Skeletal muscle tissue (tissue), 3 donors: ENCODE measurements at regions not wholly inside any gene's neighbourhood (a gene's known extent, or its start where the extent isn't known, plus 50 kb on each side); places are given as distances from the start of the nearest gene placed in this dataset.

Source experiments
- H3K27ac ChIP-seq: one replicate; pipeline ENCODE4 v1.7.0; 2013; ENCODE audit warnings: mild to moderate bottlenecking, low read depth, low read length, inconsistent platforms
- H3K27me3 ChIP-seq, 3 donors: one replicate each; pipeline ENCODE4 v1.7.0; 2013; ENCODE audit warnings: low read length in 3 of 3; ENCODE audit not compliant: control insufficient read depth in 3 of 3, insufficient read depth in 3 of 3
- H3K36me3 ChIP-seq, 3 donors: one replicate each; pipeline ENCODE4 v1.7.0; 2013; ENCODE audit warnings: low read length in 3 of 3; ENCODE audit not compliant: control insufficient read depth in 3 of 3, insufficient read depth in 3 of 3
- H3K4me1 ChIP-seq, 3 donors: one replicate each; pipeline ENCODE4 v1.7.0; 2013; ENCODE audit warnings: low read length in 3 of 3, mild to moderate bottlenecking in 3 of 3; ENCODE audit not compliant: control insufficient read depth in 3 of 3, insufficient read depth in 3 of 3
- H3K4me3 ChIP-seq, 3 donors: one replicate each; pipeline ENCODE4 v1.7.0; 2013; ENCODE audit warnings: low read length in 3 of 3
- H3K9ac ChIP-seq, 3 donors: one replicate each; pipeline ENCODE4 v1.7.0; 2013; ENCODE audit warnings: low read length in 3 of 3, mild to moderate bottlenecking in 3 of 3, moderate library complexity in 2 of 3, low read depth in 1 of 3
- H3K9me3 ChIP-seq, 3 donors: one replicate each; pipeline ENCODE4 v1.7.0; 2013; ENCODE audit warnings: low read length in 3 of 3; ENCODE audit not compliant: control insufficient read depth in 3 of 3
- donor health status: Osteomylitis.

DNA sequence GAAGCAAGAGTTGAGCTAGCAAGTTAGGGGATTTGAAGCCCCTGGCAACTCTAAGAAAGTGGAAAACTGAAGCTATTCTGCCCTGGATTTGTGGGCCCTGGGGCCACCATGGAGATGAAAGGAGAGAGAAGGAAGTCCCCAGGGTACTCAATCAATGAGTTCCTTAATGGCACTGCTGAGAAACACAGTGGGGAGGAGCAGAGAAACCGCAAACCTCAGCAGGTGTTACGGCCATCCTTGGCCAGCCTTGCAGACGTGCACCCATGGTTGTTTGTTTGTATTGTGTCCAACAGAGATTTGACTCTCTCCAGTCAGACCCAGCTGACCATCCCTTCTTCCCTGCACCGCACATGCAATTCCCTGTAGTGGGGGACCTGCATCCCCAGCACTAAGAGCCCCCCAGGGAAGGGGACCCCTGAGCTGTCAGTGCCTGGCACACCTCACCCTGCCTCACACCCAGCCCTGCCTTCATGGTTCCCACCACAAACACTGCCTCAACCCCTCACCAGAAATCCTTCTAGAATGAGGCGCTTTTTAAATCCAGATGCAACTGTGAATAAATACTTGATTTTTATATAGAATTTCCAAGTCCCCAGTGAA, 255.3 kb downstream of the SH3BP4 start:
- Histone ChIP-seq H3K4me3 (no peak overlapping the region), H3K27ac (no peak overlapping the region)

DNA sequence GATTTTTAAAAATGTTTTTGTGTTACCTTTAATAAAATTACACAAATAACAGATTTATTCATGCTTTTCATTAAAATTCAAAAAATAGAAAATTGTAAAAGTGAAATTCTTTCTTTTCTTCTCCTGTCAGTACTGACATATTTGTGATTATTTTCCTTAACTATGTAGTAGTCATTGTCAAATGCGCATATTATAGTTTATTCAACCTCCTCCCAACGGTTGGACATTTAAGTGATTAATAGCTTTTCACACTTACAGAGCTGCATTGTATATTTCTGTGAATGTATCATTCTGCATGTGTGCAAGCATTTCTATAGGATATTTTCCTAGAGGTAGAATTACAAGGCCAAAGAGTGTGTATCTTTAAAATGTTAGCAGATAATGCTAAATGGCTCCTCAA, 259.2 kb downstream of the SH3BP4 start:
- peaks cover 0 to 9% (median 6%) of the 10 kb centered on the region in 3 donors for H3K27me3 ChIP-seq
- no peaks in the 10 kb centered on the region for H3K4me1 ChIP-seq
- no peak overlapping the region for H3K4me3 ChIP-seq

More for the DNA sequence above, 255.3 kb downstream of the SH3BP4 start:
- Histone ChIP-seq H3K27me3 (peaks cover 0 to 13% (median 12%) of the 10 kb centered on the region in 3 donors), H3K9ac (no peak overlapping the region), H3K36me3 (no peaks in the 10 kb centered on the region), H3K4me1 (no peaks in the 10 kb centered on the region), H3K9me3 (no peaks in the 10 kb centered on the region)

DNA sequence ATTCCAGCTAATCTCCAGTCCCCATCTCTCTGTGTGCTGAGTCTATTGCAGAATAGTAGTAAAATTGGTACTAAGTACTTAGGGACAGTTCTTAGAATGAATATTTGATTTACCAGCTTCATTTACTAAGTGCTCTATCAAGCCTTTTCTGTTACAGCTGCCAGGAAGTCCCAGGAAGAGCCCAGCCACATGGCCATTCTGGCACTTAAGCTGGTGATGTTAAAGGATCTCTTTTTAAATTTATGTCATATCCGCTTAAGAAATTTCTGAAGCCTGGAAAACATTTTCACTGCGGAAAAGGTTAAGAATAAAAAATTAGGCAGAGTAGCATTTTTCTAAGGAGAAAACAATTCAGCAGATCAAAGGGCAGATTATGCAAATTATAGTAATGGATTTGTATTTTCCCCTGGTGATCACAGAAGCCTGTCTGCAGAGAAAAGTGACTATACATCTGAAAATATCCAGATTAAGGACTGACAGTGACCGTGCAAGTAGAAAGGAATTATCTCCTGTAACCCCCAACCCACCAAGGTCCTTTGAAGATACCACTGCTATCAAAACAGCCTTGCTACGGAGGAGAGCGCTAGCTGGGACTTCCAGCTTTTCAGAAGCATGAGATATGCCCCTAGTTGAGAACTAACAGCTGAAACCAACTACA, 260.8 kb downstream of the SH3BP4 start:
- Histone ChIP-seq H3K27ac (no peak overlapping the region), H3K36me3 (no peaks in the 10 kb centered on the region), H3K9ac (no peak overlapping the region), H3K27me3 (peaks cover 0 to 5% (median 0%) of the 10 kb centered on the region in 3 donors), H3K4me1 (no peaks in the 10 kb centered on the region), H3K9me3 (no peaks in the 10 kb centered on the region), H3K4me3 (no peak overlapping the region)

More for the DNA sequence above, 259.2 kb downstream of the SH3BP4 start:
- Histone ChIP-seq H3K9me3 (no peaks in the 10 kb centered on the region), H3K9ac (no peak overlapping the region), H3K27ac (no peak overlapping the region), H3K36me3 (no peaks in the 10 kb centered on the region)

DNA sequence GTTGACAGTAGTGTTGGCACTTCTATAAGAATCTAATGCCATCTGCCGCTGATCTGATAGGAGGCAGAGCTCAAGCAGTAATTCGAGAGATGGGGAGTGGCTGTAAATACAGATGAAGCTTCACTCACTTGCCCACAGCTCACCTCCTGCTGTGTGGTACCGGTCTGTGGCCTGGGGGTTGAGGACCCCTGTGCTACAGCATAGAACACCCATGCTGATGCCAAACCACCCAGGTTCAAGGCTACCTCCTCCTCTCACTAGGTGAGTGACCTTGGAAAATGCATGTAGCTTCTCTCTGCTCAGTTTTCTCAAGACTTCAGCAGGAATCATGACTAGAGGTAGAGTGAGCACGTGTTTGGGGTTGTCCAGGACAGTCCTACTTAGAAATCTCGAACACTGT, 263.4 kb downstream of the SH3BP4 start:
- Histone ChIP-seq H3K9me3 (no peaks in the 10 kb centered on the region), H3K4me1 (no peaks in the 10 kb centered on the region), H3K9ac (no peak overlapping the region), H3K4me3 (no peak overlapping the region), H3K36me3 (no peaks in the 10 kb centered on the region), H3K27ac (no peak overlapping the region), H3K27me3 (no peaks in the 10 kb centered on the region)

DNA sequence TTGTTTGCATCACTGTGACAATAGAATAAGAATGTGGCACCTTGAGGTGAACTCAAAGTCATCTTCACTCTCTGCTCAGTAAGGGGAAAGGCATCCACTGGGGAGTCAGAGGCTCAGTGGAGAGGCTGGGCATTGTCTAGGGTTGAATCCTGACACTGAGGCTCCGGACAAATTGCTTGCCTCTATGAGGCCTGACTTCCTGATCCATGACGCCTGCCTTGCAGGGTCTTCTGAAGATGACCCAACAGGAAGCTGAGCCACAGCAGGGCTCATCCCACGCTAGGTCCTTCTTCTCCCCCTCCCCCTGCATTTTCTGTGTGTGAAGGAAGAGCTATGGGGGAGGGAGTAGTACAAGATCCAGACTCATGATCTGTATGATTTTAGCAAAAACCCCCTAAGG, 265.1 kb downstream of the SH3BP4 start:
- H3K4me3 ChIP-seq, result no peak overlapping the region
- no peaks in the 10 kb centered on the region for H3K36me3 ChIP-seq
- H3K9ac ChIP-seq, result no peak overlapping the region
- no peaks in the 10 kb centered on the region for H3K4me1 ChIP-seq
- H3K27ac ChIP-seq, result no peak overlapping the region
- no peaks in the 10 kb centered on the region for H3K9me3 ChIP-seq
- no peaks in the 10 kb centered on the region for H3K27me3 ChIP-seq

DNA sequence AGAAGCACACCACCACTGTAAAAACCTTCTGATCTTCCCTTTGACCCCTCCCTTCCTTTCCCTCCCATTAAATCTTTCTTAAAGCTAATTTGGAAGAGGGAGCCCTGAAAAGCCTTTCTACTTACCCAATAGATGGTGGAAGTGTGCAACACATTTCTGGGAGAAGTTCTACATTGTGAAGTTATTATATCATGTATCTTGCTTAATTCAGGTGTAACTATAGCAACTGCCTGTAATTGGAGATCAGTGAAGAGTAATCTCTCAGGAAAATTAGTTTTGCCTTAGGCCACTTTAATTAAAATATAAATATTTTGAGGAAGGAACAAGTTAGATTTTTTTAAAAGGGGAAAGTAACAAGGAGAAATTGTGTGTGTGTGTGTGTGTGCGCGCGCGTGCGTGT, 266.0 kb downstream of the SH3BP4 start:
- no peak overlapping the region for H3K9ac ChIP-seq
- H3K36me3 ChIP-seq, result no peaks in the 10 kb centered on the region
- H3K4me3 ChIP-seq, result no peak overlapping the region
- H3K4me1 ChIP-seq, result no peaks in the 10 kb centered on the region
- H3K27me3 ChIP-seq, result peaks cover 0 to under 1% (median 0%) of the 10 kb centered on the region in 3 donors
- no peaks in the 10 kb centered on the region for H3K9me3 ChIP-seq
- H3K27ac ChIP-seq, result no peak overlapping the region

DNA sequence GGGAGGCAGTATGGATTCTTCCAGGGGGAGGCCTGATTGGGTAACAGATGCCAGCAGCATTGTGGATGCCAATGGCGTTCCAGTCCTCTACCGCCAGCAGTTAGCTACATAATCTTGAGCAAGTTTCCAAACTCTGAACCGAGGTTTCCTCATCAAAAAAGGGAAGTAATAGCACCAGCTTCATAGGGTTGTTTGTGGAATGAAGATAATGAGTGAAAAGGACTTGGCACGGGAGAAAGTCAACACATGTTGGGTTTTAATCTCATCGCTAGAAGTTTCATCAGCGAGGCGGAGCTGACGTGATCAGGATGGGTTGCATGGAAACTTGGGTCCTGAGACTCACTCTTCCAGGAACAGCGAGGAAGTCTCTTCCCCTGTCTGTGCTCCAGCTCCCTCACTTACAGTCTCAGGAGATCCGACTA, 266.7 kb downstream of the SH3BP4 start:
- peaks cover 0 to 3% (median 0%) of the 10 kb centered on the region in 3 donors for H3K27me3 ChIP-seq
- H3K9ac ChIP-seq, result no peak overlapping the region
- H3K36me3 ChIP-seq, result no peaks in the 10 kb centered on the region
- no peaks in the 10 kb centered on the region for H3K9me3 ChIP-seq
- no peaks in the 10 kb centered on the region for H3K4me1 ChIP-seq
- H3K27ac ChIP-seq, result no peak overlapping the region
- no peak overlapping the region for H3K4me3 ChIP-seq

DNA sequence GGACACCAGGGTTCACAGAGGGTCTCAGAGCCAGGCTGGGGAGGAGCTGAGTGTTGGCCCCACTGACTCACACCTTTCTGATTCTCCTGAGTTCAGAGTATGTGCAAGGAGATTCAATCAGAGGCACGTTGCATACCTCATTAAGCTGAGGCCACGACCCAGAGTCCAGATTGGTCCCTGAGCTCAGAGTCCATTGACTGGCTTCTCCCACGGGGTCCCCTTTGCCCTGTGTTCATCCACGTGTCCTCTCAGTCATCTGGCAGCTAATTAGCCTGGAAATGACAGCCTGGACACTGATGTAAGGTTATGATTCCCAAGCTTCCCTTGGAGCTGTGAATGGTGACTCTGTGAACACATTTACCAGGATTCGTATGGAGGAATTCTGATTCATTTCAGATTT, 267.2 kb downstream of the SH3BP4 start:
- Histone ChIP-seq H3K27me3 (peaks cover 0 to 3% (median 0%) of the 10 kb centered on the region in 3 donors), H3K4me1 (no peaks in the 10 kb centered on the region), H3K9ac (no peak overlapping the region), H3K36me3 (no peaks in the 10 kb centered on the region), H3K4me3 (no peak overlapping the region), H3K27ac (no peak overlapping the region), H3K9me3 (no peaks in the 10 kb centered on the region)

DNA sequence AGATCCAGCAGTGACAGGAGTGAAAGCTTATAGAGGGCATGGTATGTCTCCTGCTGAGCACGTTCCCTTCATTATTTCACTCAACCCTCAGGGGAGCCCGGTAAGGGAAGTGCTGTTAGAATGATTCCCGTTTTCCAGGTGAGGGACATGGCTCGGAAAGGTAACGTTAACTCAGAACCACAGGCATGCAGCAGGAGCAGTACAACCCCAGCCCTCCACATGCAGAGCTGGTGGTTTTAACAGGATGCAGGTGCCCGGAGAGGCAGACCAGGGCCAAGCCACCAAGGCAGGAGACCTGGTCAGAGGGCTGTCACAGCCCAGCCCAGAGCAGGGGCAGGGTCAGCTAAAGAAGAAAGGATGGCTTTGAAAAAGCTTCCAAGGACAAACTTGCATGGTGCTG, 268.5 kb downstream of the SH3BP4 start:
- Histone ChIP-seq H3K36me3 (no peaks in the 10 kb centered on the region), H3K4me1 (no peaks in the 10 kb centered on the region), H3K9ac (no peak overlapping the region), H3K9me3 (no peaks in the 10 kb centered on the region), H3K27me3 (peaks cover 0 to 3% (median 0%) of the 10 kb centered on the region in 3 donors), H3K4me3 (no peak overlapping the region), H3K27ac (no peak overlapping the region)

DNA sequence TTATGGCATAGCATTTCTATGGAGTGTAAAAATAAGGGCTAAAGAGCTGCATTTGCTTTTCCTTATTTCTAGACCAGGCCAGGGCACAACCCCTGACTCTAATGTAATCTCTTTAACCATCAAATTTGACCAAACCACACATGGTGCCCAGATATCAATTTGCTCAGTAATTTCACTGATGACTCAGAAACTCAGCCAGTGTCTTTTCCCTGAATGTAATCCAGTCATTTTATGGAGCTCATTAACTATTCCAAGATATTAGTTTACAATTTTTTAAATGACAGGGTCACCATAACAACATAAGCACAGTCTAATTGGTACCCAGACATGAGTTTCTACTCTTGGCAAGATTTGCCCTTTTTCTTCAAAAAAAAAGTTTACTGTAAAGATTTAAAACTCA, 270.8 kb upstream of the AGAP1 start:
- no peaks in the 10 kb centered on the region for H3K36me3 ChIP-seq

More for the DNA sequence above, 270.8 kb upstream of the AGAP1 start:
- H3K27ac ChIP-seq, result no peak overlapping the region
- no peak overlapping the region for H3K4me3 ChIP-seq
- H3K9me3 ChIP-seq, result no peaks in the 10 kb centered on the region
- peaks cover 0 to 5% (median 3%) of the 10 kb centered on the region in 3 donors for H3K27me3 ChIP-seq
- H3K4me1 ChIP-seq, result no peaks in the 10 kb centered on the region
- H3K9ac ChIP-seq, result no peak overlapping the region
